Mesodermal cell (in vitro differentiated cells): ENCODE measurements at regions not wholly inside any gene's neighbourhood (a gene's known extent, or its start where the extent isn't known, plus 50 kb on each side); places are given as distances from the start of the nearest gene placed in this dataset.
A peak's percentile ranks its signal among the peaks of the same experiment; 100 is the strongest.

Source experiments
- H3K27ac ChIP-seq: 2 replicates; pipeline ENCODE4 v1.7.0; 2013; ENCODE audit warnings: mild to moderate bottlenecking, low read depth, low read length, moderate library complexity; ENCODE audit not compliant: severe bottlenecking
- H3K36me3 ChIP-seq: 2 replicates; pipeline ENCODE4 v1.7.1; 2013; ENCODE audit warnings: mild to moderate bottlenecking, low read length, moderate library complexity; ENCODE audit not compliant: control insufficient read depth, insufficient read depth
- H3K4me1 ChIP-seq: one replicate; pipeline ENCODE4 v1.7.1; 2013; ENCODE audit warnings: mild to moderate bottlenecking, low read length; ENCODE audit not compliant: insufficient read depth, control insufficient read depth, poor library complexity, severe bottlenecking
- H3K4me3 ChIP-seq: 2 replicates; pipeline ENCODE4 v1.7.0; 2013; ENCODE audit warnings: low read length, control low read depth, mild to moderate bottlenecking; ENCODE audit not compliant: insufficient read depth, poor library complexity, severe bottlenecking; ENCODE audit errors: extremely low read depth
- H3K9me3 ChIP-seq: 2 replicates; pipeline ENCODE4 v1.7.1; 2013; ENCODE audit warnings: mild to moderate bottlenecking, low read length, moderate library complexity; ENCODE audit not compliant: control insufficient read depth
- WGBS, 2 experiments: methylation state at CpG; one replicate each; pipeline ENCODE4 v1.1.5; 2013; ENCODE audit warnings: missing lambda C conversion rate in 2 of 2; ENCODE audit not compliant: insufficient coverage in 2 of 2; 5-methylcytosine and 5-hydroxymethylcytosine counted together

DNA sequence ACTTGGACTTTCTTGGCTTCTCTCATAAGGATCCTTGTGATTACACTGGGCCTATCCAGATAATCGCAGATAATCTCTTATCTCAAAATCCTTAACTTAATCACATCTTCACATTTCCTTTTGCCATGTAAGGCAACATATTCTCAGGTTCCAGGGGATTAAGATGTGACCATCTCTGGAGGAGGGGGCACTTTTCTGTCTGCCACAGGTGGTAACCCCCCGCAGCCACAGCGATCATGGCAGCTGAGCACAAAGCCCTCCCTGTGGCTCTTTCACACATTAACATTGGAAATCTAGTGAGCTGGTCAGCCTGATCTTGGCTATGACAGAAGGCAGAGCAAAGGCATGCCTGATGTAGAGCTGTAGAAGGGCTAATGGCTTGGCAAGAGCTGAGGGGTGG lies 69.1 kb upstream of the CD82 start:
- Histone ChIP-seq H3K9me3 (no peaks in the 10 kb centered on the region), H3K36me3 (no peaks in the 10 kb centered on the region), H3K4me1 (no peaks in the 10 kb centered on the region), H3K27ac (no peak overlapping the region), H3K4me3 (no peak overlapping the region)
- 76 to 85% methylated on average over 3 of the region's 3 CpGs for WGBS, 2 experiments

DNA sequence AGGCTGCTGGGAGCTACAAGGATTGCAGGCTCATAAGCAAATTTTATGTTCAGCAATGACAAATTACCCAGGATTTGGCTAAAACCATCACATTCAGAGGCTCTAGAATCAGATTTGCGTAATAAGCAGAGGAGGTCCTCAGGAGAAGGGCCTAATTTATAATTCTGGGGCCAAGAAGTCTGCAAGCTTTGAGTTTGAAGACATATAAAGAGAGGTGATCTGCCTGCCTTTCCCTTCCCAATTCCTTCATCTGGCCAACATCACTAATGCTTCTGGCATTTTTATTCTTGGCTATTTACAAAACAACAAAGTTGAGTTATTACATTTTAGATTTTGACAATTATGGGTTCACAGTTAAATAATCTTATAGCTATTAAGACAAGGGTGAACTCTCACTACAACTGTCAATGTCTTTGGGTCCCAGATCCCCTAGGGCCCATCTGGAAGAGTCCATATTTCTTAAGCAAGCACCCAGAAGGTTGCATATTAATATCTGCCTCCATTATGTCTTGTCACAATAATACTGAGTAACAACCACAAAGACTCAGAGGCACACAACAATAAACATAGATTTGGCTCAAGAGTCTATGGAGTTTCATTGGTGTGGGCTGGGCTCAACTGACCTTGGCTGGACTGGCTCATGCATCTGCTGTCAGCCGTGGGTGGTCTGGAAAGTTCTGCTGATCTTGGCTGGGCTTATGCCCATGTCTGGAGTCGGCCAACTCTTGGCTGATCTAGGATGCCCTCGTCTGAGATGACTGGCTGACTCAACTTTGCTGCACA lies 67.2 kb upstream of the CD82 start:
- H3K4me1 ChIP-seq, result no peaks in the 10 kb centered on the region
- no peaks in the 10 kb centered on the region for H3K36me3 ChIP-seq
- no peaks in the 10 kb centered on the region for H3K9me3 ChIP-seq
- WGBS, 2 experiments, result 92 to 96% methylated on average over 2 to 3 of the region's 4 CpGs
- H3K4me3 ChIP-seq, result no peak overlapping the region
- H3K27ac ChIP-seq, result no peak overlapping the region

DNA sequence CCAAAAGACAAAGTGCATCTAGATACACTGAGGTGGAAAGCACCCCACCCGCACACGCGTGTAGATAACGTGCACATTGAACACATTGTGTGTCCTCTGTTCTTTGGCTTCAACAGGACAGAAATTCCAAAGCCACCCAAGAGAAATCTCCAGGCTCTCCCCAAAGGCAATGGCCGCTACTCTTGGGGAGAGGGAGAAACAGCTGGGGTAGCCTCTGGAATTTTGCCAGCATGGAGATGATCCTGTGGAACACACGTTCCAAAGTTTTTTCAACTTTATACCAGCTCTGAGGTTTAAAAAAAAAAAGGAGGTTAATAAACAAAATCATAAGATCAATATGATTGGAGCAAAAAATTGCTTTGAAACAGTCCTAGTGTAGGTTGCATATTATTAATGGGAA lies 63.0 kb upstream of the CD82 start:
- Histone ChIP-seq H3K4me3 (no peak overlapping the region), H3K27ac (no peak overlapping the region), H3K36me3 (no peaks in the 10 kb centered on the region), H3K9me3 (no peaks in the 10 kb centered on the region), H3K4me1 (no peaks in the 10 kb centered on the region)
- WGBS, 2 experiments, result 95 to 97% methylated on average over 4 to 5 of the region's 6 CpGs

DNA sequence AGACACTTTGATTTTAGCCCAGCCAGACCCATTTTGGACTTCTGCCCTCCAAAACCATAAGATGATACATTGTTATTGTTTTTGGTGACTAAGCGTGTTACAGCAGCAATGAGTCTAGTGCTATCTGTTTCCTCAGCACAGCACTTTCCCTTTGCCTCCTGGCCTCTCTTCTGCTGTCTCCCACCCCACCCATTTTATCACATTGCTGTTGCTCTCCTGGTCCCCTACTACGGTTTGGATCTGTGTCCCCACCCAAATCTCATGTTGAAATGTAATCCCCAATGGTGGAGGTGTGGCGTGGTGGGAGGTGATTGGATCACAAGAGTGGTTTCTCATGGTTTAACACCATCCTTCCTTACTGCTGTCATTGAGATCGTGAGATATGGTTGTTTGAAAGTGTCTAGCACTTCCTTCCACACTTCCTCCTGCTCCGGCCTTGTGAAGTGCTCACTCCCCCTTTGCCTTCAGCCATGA lies 59.8 kb upstream of the CD82 start:
- WGBS, 2 experiments, result 100% methylated on average over 1 of the region's 5 CpGs
- H3K36me3 ChIP-seq, result no peaks in the 10 kb centered on the region
- H3K27ac ChIP-seq, result no peak overlapping the region
- H3K4me3 ChIP-seq, result no peak overlapping the region
- no peaks in the 10 kb centered on the region for H3K4me1 ChIP-seq
- no peaks in the 10 kb centered on the region for H3K9me3 ChIP-seq

DNA sequence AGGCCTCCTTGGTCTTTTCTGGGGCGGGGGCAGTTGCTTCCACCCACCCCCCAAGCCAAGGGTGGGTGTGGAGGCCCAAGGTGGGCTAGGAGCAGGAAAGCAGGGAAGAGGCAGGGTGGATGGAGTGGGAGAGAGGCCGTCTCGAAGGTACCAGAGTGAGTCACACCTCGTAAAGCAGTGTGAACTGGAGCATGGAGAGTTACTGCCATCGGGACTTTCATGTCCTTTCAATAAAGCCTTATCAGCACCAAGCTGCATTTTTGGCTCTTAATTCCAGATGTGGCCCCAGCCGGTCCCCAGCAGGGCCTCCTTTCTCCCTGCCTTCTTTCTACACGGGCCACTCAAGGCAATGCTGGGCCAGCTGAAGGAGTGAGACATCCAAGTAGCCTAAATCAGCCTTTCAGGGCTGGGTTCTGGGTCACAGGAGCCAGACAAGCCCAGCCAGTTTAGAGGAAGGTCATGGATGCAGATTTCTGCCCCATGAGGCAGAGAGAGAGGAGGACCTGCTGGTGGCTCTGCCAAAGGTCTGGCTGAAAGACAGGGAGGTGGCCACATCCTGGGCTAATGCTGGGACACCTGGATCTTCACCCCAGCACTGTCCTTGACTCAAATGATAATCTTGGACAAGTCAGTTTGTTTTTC lies 59.0 kb upstream of the CD82 start:
- 80 to 92% methylated on average over 4 to 7 of the region's 7 CpGs for WGBS, 2 experiments
- Histone ChIP-seq H3K36me3 (no peaks in the 10 kb centered on the region), H3K4me1 (no peaks in the 10 kb centered on the region), H3K27ac (no peak overlapping the region), H3K9me3 (no peaks in the 10 kb centered on the region), H3K4me3 (no peak overlapping the region)

DNA sequence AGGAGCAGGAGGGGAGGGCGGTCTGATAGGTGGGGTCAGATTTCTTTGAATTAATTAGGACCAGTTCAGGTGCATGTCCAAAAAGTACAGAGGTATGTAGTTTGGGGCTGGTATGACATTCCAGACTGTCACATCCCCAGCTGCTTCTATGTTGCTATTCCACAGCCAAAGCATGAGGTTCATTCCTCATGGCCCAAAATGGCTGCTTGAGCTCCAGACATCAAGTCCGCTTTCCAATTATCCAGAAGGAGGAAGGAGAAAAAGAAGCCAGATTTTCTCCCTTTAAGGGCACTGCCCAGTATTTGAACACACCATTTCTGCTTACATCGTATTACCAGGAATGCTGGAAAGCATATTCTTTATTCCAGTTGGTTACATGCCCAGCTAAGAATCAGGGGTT lies 58.0 kb upstream of the CD82 start:
- no peak overlapping the region for H3K4me3 ChIP-seq
- H3K9me3 ChIP-seq, result no peaks in the 10 kb centered on the region
- no peak overlapping the region for H3K27ac ChIP-seq
- 89% methylated on average over 1 to 2 of the region's 3 CpGs for WGBS, 2 experiments
- H3K4me1 ChIP-seq, result no peaks in the 10 kb centered on the region
- no peaks in the 10 kb centered on the region for H3K36me3 ChIP-seq

DNA sequence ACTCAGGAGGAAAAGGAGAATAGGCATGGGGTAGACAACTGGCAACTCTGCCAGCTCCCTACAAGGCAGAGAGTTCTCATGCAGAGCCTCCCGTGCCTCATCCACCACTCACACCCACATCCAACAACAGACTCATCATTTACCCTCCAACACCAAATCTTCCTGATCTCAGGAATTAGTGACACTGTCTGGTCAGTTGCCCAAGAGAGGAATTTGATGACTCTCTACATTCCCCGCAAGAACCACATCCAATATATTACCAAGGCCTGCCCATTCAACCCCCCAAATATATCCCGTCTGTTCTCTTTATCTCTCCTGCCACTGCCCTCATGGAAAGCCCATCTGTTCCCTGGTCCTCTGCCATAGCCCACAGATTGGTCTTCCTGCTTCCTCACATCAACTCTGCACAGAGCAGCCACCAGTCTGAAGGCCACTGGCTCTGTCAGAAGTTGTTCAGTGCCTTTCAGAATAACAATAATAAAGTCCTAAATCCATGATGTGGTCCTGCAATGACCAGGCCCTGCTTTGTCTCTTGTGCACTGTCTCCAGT lies 57.5 kb upstream of the CD82 start:
- no peak overlapping the region for H3K4me3 ChIP-seq
- 92 to 100% methylated on average over 2 to 3 of the region's 3 CpGs for WGBS, 2 experiments
- H3K27ac ChIP-seq, result no peak overlapping the region
- no peaks in the 10 kb centered on the region for H3K4me1 ChIP-seq
- no peaks in the 10 kb centered on the region for H3K9me3 ChIP-seq
- H3K36me3 ChIP-seq, result no peaks in the 10 kb centered on the region

DNA sequence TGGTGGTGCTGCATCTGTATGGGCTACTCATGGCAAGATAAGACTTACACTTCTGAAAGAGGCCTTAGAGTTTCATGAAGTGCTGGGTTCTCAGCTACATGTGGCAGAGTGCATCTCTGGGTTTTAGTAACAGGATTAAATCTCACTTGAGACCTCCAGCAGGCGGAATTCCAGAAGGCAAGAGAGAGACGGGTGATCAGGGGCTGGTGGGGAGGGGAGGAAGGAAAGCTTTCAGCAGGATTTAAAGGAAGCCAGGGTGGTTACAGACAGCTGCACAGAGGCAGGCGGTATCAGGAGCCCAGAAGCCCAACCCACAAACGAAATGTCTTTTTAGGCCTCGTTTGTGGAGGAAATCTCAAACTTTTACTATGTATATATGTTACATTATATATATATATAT lies 56.2 kb upstream of the CD82 start:
- Histone ChIP-seq H3K4me3 (no peak overlapping the region), H3K36me3 (no peaks in the 10 kb centered on the region), H3K4me1 (no peaks in the 10 kb centered on the region), H3K27ac (peak overlapping the region; percentile 29), H3K9me3 (no peaks in the 10 kb centered on the region)
- 55 to 69% methylated on average over 2 of the region's 5 CpGs for WGBS, 2 experiments

DNA sequence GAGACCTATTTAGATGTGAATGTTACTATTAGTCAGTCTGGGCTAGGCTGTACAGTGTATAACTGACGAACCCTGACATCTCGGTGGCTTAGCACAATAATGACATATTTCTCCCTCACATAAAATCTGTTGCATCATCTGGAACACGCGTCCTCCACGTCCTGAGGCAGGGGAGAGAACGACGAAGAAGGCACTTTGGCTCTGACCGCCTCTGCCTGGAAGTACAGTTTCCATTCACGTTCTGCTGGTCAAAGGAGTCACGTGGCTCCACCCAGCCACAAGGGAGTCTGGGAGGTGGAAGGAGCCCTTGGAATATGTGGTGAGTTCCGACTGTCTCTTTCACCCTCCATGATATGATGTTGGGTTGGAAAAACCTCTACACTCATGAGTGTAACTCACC lies 55.1 kb upstream of the CD82 start:
- 94% methylated on average over 5 of the region's 11 CpGs; no CpG with 5 or more reads in 1 of the 2 experiments for WGBS, 2 experiments
- Histone ChIP-seq H3K27ac (no peak overlapping the region), H3K9me3 (no peaks in the 10 kb centered on the region), H3K4me1 (no peaks in the 10 kb centered on the region), H3K4me3 (no peak overlapping the region), H3K36me3 (no peaks in the 10 kb centered on the region)

DNA sequence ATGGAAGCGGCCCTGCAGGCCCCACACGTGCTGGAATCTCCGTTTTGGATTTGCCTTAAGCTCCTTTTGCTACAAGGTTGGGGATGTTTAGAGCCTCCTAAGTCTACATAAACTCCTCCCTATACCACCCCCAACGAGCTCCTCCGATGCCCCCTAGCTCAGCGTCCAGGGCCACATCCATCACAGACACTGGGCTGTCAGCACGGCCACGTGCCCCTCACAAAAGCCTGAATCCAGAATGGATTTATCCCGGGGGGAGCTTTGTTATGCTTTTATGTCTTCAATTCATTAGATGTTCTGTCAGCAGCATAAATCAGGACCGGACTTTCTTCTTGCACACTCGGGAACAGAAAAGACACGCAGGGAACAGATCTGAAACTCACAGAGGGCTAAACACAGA lies 52.6 kb upstream of the CD82 start:
- Histone ChIP-seq H3K4me1 (no peaks in the 10 kb centered on the region), H3K36me3 (no peaks in the 10 kb centered on the region), H3K9me3 (no peaks in the 10 kb centered on the region), H3K4me3 (no peak overlapping the region), H3K27ac (no peak overlapping the region)
- 69 to 85% methylated on average over 5 to 9 of the region's 12 CpGs for WGBS, 2 experiments

DNA sequence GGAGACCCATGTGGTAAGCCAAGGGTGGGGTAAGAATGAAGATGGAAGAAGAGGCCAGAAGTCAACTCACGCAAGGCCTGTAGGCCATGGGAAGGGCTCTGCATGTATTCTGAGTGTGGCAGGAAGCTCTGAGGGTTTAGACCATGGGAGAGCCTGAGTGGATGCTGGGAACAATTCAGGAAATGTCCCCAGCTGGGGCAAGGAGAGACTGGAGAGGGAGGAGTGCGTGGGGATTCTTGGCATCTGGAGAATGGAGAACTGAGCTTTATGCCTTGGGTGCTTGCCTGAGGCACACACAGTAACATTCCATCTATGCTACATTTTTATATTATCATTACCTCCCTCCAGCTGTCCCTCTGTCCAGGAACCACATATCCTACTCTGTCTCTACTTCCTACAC lies 50.4 kb upstream of the CD82 start:
- Histone ChIP-seq H3K9me3 (no peaks in the 10 kb centered on the region), H3K4me1 (no peaks in the 10 kb centered on the region), H3K27ac (no peak overlapping the region), H3K36me3 (no peaks in the 10 kb centered on the region), H3K4me3 (no peak overlapping the region)
- 100% methylated on average over 1 of the region's 2 CpGs for WGBS, 2 experiments
